Adrenal gland (tissue), 5 donors: ENCODE measurements at regions not wholly inside any gene's neighbourhood (a gene's known extent, or its start where the extent isn't known, plus 50 kb on each side); places are given as distances from the start of the nearest gene placed in this dataset.

ENCODE experiments used
- POLR2A ChIP-seq, 2 donors: fragments of 450-650 bp; IDR thresholded peaks; one replicate each; pipeline ENCODE4 v1.6.1; 2017; ENCODE audit warnings: antibody characterized with exemption in 2 of 2, mild to moderate bottlenecking in 2 of 2, moderate library complexity in 1 of 2
- TF ChIP-seq, protein P1 (sequence below), 6 experiments: fragments of 450-650 bp in 4 of 6; fragments of 200-600 bp in 2 of 6; sonication (generic) in 1 of 6; IDR thresholded peaks; 1 replicate in 5 of 6; 2 replicates in 1 of 6; pipeline versions ENCODE4 v1.5.1 to v1.8.0; 2016 to 2021; ENCODE audit warnings: antibody characterized with exemption in 6 of 6, mild to moderate bottlenecking in 2 of 6, moderate library complexity in 1 of 6
- donor health status: DM: no; HTN: no; CAD: no.

DNA sequence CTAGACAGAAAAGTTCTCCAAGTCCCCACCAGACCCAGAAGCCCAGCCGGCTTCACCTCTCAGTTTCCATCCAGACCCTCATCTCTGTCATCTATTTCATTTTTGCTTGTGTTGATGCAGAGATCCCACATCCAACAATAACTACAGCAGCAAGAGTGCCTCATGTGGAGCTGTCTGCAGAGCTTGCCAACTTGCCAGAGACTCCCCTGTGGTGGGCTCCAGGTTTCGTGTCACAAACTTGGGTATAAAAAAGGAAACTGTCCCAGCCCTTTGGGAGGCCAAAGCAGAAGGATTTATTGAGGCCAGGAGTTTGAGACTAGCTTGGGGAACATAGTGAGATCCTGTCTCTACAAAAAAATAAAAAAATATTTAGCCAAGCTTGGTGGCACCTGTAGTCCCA is 182.4 kb upstream of the ATP10A start:
- TF ChIP-seq POLR2A (IDR thresholded peaks at IDR 0.05) = no peak
- TF ChIP-seq, protein P1, sequence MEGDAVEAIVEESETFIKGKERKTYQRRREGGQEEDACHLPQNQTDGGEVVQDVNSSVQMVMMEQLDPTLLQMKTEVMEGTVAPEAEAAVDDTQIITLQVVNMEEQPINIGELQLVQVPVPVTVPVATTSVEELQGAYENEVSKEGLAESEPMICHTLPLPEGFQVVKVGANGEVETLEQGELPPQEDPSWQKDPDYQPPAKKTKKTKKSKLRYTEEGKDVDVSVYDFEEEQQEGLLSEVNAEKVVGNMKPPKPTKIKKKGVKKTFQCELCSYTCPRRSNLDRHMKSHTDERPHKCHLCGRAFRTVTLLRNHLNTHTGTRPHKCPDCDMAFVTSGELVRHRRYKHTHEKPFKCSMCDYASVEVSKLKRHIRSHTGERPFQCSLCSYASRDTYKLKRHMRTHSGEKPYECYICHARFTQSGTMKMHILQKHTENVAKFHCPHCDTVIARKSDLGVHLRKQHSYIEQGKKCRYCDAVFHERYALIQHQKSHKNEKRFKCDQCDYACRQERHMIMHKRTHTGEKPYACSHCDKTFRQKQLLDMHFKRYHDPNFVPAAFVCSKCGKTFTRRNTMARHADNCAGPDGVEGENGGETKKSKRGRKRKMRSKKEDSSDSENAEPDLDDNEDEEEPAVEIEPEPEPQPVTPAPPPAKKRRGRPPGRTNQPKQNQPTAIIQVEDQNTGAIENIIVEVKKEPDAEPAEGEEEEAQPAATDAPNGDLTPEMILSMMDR (IDR thresholded peaks at IDR 0.05) = no peak
